ENCODE measurements at regions not wholly inside any gene's neighbourhood (a gene's known extent, or its start where the extent isn't known, plus 50 kb on each side); places are given as distances from the start of the nearest gene placed in this dataset.
A peak's percentile ranks its signal among the peaks of the same experiment; 100 is the strongest.
"Not testable (repeated sequence)": the region's sequence is repeated elsewhere in the genome, so short reads cannot be mapped to it uniquely, and the experiment has no call there.

GRCh38 chr6:11384531-11385309 lies 152.3 kb upstream of the NEDD9 start:
- DNase-seq (ENCODE audit: low read depth), result no peak

- DNase-seq (ENCODE audit: low read depth), result peak; percentile 36
Measured at GRCh38 chr6:11381801-11382513, 149.5 kb upstream of the NEDD9 start.

GRCh38 chr6:11380969-11381744 lies 148.7 kb upstream of the NEDD9 start:
- no peak for DNase-seq (ENCODE audit: low read depth)

- DNase-seq (ENCODE audit: low read depth), result no peak
Measured at GRCh38 chr6:11380549-11380948, 148.1 kb upstream of the NEDD9 start.

- no peak for DNase-seq (ENCODE audit: low read depth)
Measured at GRCh38 chr6:11379805-11380204, 147.3 kb upstream of the NEDD9 start.

- DNase-seq (ENCODE audit: low read depth), result no peak
Measured at GRCh38 chr6:11378639-11379038, 146.2 kb upstream of the NEDD9 start.

- no peak for DNase-seq (ENCODE audit: low read depth)
Measured at GRCh38 chr6:11374036-11375010, 141.9 kb upstream of the NEDD9 start.

GRCh38 chr6:11373208-11373607 lies 140.7 kb upstream of the NEDD9 start:
- DNase-seq (ENCODE audit: low read depth), result no peak

GRCh38 chr6:11372186-11372790 lies 139.8 kb upstream of the NEDD9 start:
- DNase-seq (ENCODE audit: low read depth), result not testable (repeated sequence)

GRCh38 chr6:11370191-11371018 lies 137.9 kb upstream of the NEDD9 start:
- no peak for DNase-seq (ENCODE audit: low read depth)

GRCh38 chr6:11368760-11369159 lies 136.3 kb upstream of the NEDD9 start:
- no peak for DNase-seq (ENCODE audit: low read depth)

- DNase-seq (ENCODE audit: low read depth), result no peak
Measured at GRCh38 chr6:11368264-11368663, 135.8 kb upstream of the NEDD9 start.

- no peak for DNase-seq (ENCODE audit: low read depth)
Measured at GRCh38 chr6:11367638-11368199, 135.3 kb upstream of the NEDD9 start.

GRCh38 chr6:11366934-11367637 lies 134.6 kb upstream of the NEDD9 start:
- DNase-seq (ENCODE audit: low read depth), result no peak

- no peak for DNase-seq (ENCODE audit: low read depth)
Measured at GRCh38 chr6:11366183-11366933, 133.9 kb upstream of the NEDD9 start.

- DNase-seq (ENCODE audit: low read depth), result no peak
Measured at GRCh38 chr6:11364971-11365397, 132.5 kb upstream of the NEDD9 start.

GRCh38 chr6:11363881-11364576 lies 131.6 kb upstream of the NEDD9 start:
- no peak for DNase-seq (ENCODE audit: low read depth)

GRCh38 chr6:11362564-11362963 lies 130.1 kb upstream of the NEDD9 start:
- DNase-seq (ENCODE audit: low read depth), result no peak
